ENCODE measurements at regions not wholly inside any gene's neighbourhood (a gene's known extent, or its start where the extent isn't known, plus 50 kb on each side); places are given as distances from the start of the nearest gene placed in this dataset.
"Not testable (repeated sequence)": the region's sequence is repeated elsewhere in the genome, so short reads cannot be mapped to it uniquely, and the experiment has no call there.

DNA sequence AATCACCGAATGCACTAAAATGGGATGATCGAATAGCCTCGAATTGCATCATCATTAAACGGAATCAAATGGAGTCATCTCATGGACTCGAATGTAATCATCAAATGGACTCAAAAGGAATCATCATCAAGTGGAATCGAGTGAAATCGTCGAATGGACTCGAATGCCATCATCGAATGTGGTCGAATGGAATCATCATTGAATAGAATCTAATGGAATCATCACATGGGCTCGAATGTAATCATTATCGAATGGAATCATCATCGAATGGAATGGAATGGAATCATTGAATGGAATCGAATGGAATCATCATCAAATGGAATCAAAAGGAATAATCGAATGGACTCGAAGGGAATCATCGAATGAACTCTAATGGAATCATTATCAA is 224.3 kb downstream of the SHCBP1 start:
- TF ChIP-seq POLR2A (IDR thresholded peaks at IDR 0.05): not testable (repeated sequence)
- TF ChIP-seq, protein P1, sequence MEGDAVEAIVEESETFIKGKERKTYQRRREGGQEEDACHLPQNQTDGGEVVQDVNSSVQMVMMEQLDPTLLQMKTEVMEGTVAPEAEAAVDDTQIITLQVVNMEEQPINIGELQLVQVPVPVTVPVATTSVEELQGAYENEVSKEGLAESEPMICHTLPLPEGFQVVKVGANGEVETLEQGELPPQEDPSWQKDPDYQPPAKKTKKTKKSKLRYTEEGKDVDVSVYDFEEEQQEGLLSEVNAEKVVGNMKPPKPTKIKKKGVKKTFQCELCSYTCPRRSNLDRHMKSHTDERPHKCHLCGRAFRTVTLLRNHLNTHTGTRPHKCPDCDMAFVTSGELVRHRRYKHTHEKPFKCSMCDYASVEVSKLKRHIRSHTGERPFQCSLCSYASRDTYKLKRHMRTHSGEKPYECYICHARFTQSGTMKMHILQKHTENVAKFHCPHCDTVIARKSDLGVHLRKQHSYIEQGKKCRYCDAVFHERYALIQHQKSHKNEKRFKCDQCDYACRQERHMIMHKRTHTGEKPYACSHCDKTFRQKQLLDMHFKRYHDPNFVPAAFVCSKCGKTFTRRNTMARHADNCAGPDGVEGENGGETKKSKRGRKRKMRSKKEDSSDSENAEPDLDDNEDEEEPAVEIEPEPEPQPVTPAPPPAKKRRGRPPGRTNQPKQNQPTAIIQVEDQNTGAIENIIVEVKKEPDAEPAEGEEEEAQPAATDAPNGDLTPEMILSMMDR (IDR thresholded peaks at IDR 0.05): not testable (repeated sequence)

All from upper lobe of left lung (tissue), 4 donors.